IMR-90 (cell line): ENCODE measurements at regions not wholly inside any gene's neighbourhood (a gene's known extent, or its start where the extent isn't known, plus 50 kb on each side); places are given as distances from the start of the nearest gene placed in this dataset.

ENCODE experiments used
- POLR2A ChIP-seq: IDR thresholded peaks from 2 replicates; pipeline ENCODE4 v1.6.1; 2012; ENCODE audit warnings: mild to moderate bottlenecking, low read depth, low read length
- TF ChIP-seq, protein P1 (sequence below): conservative IDR thresholded peaks from 2 replicates; pipeline ENCODE4 v1.5.1; 2012; ENCODE audit warnings: mild to moderate bottlenecking, low read depth, low read length, improper control_type of control experiment

DNA sequence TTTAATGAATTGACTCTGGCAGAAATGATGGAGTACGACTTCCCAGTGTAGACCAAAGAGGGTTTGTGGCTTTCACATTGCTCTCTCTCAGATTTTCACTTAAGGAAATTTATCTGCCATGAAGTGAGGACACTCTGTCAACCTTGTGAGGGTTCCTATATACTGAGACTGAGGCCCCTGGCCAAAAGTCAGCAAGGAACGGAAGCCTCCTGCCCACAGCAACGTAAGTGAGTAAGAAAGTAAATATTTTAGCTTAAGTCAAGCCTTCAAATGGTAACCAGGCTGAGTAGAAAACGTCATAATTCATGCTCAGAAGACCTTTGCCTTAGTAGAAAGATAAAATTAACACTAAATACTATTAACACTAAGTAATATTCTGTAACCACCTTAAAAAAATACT is 1080.5 kb upstream of the ACVR2A start:
- no peak for TF ChIP-seq POLR2A
- TF ChIP-seq, protein P1, sequence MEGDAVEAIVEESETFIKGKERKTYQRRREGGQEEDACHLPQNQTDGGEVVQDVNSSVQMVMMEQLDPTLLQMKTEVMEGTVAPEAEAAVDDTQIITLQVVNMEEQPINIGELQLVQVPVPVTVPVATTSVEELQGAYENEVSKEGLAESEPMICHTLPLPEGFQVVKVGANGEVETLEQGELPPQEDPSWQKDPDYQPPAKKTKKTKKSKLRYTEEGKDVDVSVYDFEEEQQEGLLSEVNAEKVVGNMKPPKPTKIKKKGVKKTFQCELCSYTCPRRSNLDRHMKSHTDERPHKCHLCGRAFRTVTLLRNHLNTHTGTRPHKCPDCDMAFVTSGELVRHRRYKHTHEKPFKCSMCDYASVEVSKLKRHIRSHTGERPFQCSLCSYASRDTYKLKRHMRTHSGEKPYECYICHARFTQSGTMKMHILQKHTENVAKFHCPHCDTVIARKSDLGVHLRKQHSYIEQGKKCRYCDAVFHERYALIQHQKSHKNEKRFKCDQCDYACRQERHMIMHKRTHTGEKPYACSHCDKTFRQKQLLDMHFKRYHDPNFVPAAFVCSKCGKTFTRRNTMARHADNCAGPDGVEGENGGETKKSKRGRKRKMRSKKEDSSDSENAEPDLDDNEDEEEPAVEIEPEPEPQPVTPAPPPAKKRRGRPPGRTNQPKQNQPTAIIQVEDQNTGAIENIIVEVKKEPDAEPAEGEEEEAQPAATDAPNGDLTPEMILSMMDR, result no peak
